Caco-2 (cell line): ENCODE measurements at regions not wholly inside any gene's neighbourhood (a gene's known extent, or its start where the extent isn't known, plus 50 kb on each side); places are given as distances from the start of the nearest gene placed in this dataset.

ENCODE experiments used
- BruUV-seq: library from RNA; stranded (reverse); fragments of 400-500 nt; replicated peaks from 2 replicates; lab custom pipeline; 2021; lab: Mats Ljungman, UMichigan
- CTCF ChIA-PET: fragments of 300-600 bp; sonication (Branson Sonifier 250); formaldehyde crosslinking; loops from one replicate; lab custom pipeline; 2022; ENCODE audit warnings: antibody characterized with exemption; lab: Charles Lee
- POLR2A ChIA-PET: fragments of 300-600 bp; sonication (Branson Sonifier 250); formaldehyde crosslinking; loops from one replicate; lab custom pipeline; 2022; ENCODE audit warnings: antibody characterized with exemption; lab: Charles Lee
- DNase-seq, 2 experiments: peaks; one replicate each; pipeline versions ENCODE4 v3.0.0 to v3.0.0-alpha.2; 2020 to 2022
- H3K27me3 ChIP-seq: replicated peaks from 2 replicates; pipeline ENCODE4 v1.6.0; 2011; ENCODE audit warnings: low read length; ENCODE audit not compliant: control insufficient read depth, insufficient read depth
- H3K36me3 ChIP-seq: 2 replicates; pipeline ENCODE4 v1.5.1; 2011; ENCODE audit warnings: low read length; ENCODE audit not compliant: control insufficient read depth, insufficient read depth
- H3K4me1 ChIP-seq: fragments of 250-450 bp; sonication (Bioruptor Pico); 2 replicates; pipeline ENCODE4 v1.5.1; 2020; ENCODE audit warnings: mild to moderate bottlenecking
- H3K4me3 ChIP-seq: 2 replicates; pipeline ENCODE4 v1.5.1; 2011; ENCODE audit warnings: low read depth, mild to moderate bottlenecking, control low read depth, low read length
- H3K9me3 ChIP-seq: fragments of 250-450 bp; sonication (Bioruptor Pico); 2 replicates; pipeline ENCODE4 v1.5.1; 2020; ENCODE audit warnings: mild to moderate bottlenecking, moderate library complexity
- H3K27ac Mint-ChIP-seq: one replicate; pipeline ENCODE4 v1.8.0; 2022; ENCODE audit warnings: mixed read lengths; ENCODE audit not compliant: unreplicated experiment
- H3K27me3 Mint-ChIP-seq: one replicate; pipeline ENCODE4 v1.8.0; 2022; ENCODE audit warnings: mixed read lengths; ENCODE audit not compliant: insufficient read depth, unreplicated experiment
- H3K36me3 Mint-ChIP-seq: one replicate; pipeline ENCODE4 v1.8.0; 2022; ENCODE audit warnings: mild to moderate bottlenecking, mixed read lengths; ENCODE audit not compliant: insufficient read depth, unreplicated experiment
- H3K4me1 Mint-ChIP-seq: one replicate; pipeline ENCODE4 v1.8.0; 2022; ENCODE audit warnings: low read depth, mixed read lengths; ENCODE audit not compliant: unreplicated experiment
- H3K4me3 Mint-ChIP-seq: one replicate; pipeline ENCODE4 v1.8.0; 2022; ENCODE audit warnings: mild to moderate bottlenecking, moderate library complexity, mixed read lengths; ENCODE audit not compliant: unreplicated experiment
- H3K9me3 Mint-ChIP-seq: one replicate; pipeline ENCODE4 v1.8.0; 2022; ENCODE audit warnings: mixed read lengths; ENCODE audit not compliant: unreplicated experiment
- intact Hi-C: fragments of 100-400 bp; cut with micrococcal nuclease; formaldehyde crosslinking; loops from one replicate; pipeline ENCODE4 v1.10.0; 2022; ENCODE audit not compliant: unreplicated experiment
- TF ChIP-seq, protein P1 (sequence below), 2 experiments: fragments of 200-600 bp in 1 of 2; IDR thresholded peaks; 1 replicate in 1 of 2; 2 replicates in 1 of 2; pipeline versions ENCODE4 v1.5.1 to v1.8.0; 2011 to 2022; ENCODE audit warnings: antibody characterized with exemption in 1 of 2, control low read depth in 1 of 2, inconsistent platforms in 1 of 2, low read depth in 1 of 2, low read length in 1 of 2, mild to moderate bottlenecking in 1 of 2, moderate library complexity in 1 of 2; ENCODE audit not compliant: insufficient read depth in 1 of 2, severe bottlenecking in 1 of 2, unreplicated experiment in 1 of 2

DNA sequence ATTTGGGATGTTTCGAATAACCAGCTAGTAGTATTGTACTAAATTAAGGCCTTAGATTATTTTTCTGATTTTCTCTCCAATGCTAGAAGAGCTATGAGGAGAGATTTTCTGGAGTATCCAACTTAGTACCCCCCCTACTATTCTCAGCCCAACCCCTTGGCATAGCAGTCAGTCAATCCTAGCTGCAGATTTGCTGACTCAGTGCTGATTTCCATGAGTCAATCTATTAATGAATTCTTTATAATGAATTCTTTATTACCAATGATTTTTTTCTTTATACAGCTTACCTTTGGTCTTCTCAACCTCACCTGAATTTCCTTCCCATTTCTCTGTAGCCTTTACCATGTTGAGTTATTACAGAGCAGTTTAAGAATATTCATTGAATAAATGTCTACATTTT lies 192.8 kb upstream of the ETAA1 start:
- H3K27me3 Mint-ChIP-seq: peaks cover 3% of the 10 kb centered on the region
- Histone ChIP-seq H3K36me3 (no peaks in the 10 kb centered on the region), H3K4me1 (no peaks in the 10 kb centered on the region), H3K9me3 (no peaks in the 10 kb centered on the region), H3K4me3 (no peak overlapping the region), H3K27me3 (no peaks in the 10 kb centered on the region)
- POLR2A ChIA-PET: no interaction called here
- intact Hi-C loops: no loop called here
- CTCF ChIA-PET: no interaction called here
- no peaks in the 10 kb centered on the region for H3K36me3 Mint-ChIP-seq
- H3K4me3 Mint-ChIP-seq: no peak overlapping the region
- no peaks in the 10 kb centered on the region for H3K4me1 Mint-ChIP-seq
- H3K27ac Mint-ChIP-seq: no peak overlapping the region
- no peak for DNase-seq
- no peaks in the 10 kb centered on the region for H3K9me3 Mint-ChIP-seq
- TF ChIP-seq, protein P1, sequence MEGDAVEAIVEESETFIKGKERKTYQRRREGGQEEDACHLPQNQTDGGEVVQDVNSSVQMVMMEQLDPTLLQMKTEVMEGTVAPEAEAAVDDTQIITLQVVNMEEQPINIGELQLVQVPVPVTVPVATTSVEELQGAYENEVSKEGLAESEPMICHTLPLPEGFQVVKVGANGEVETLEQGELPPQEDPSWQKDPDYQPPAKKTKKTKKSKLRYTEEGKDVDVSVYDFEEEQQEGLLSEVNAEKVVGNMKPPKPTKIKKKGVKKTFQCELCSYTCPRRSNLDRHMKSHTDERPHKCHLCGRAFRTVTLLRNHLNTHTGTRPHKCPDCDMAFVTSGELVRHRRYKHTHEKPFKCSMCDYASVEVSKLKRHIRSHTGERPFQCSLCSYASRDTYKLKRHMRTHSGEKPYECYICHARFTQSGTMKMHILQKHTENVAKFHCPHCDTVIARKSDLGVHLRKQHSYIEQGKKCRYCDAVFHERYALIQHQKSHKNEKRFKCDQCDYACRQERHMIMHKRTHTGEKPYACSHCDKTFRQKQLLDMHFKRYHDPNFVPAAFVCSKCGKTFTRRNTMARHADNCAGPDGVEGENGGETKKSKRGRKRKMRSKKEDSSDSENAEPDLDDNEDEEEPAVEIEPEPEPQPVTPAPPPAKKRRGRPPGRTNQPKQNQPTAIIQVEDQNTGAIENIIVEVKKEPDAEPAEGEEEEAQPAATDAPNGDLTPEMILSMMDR (IDR thresholded peaks at IDR 0.05; ENCODE audit: insufficient read depth in 1 of 2, low read depth in 1 of 2, low read length in 1 of 2, severe bottlenecking in 1 of 2, unreplicated experiment in 1 of 2): no peak
- no TSS peak for BruUV-seq

- no peaks in the 10 kb centered on the region for H3K36me3 Mint-ChIP-seq
- no peaks in the 10 kb centered on the region for H3K36me3 ChIP-seq
- H3K9me3 Mint-ChIP-seq: no peaks in the 10 kb centered on the region
- no peak overlapping the region for H3K27ac Mint-ChIP-seq
- TF ChIP-seq, protein P1 (IDR thresholded peaks at IDR 0.05; ENCODE audit: insufficient read depth in 1 of 2, low read depth in 1 of 2, low read length in 1 of 2, severe bottlenecking in 1 of 2, unreplicated experiment in 1 of 2): no peak
- POLR2A ChIA-PET: no interaction called here
- no peak overlapping the region for H3K4me3 ChIP-seq
- no peak for DNase-seq
- H3K4me1 Mint-ChIP-seq: no peaks in the 10 kb centered on the region
- CTCF ChIA-PET: no interaction called here
- no peaks in the 10 kb centered on the region for H3K27me3 ChIP-seq
- H3K4me3 Mint-ChIP-seq: no peak overlapping the region
- H3K9me3 ChIP-seq: no peaks in the 10 kb centered on the region
- H3K27me3 Mint-ChIP-seq: no peaks in the 10 kb centered on the region
- intact Hi-C loops: no loop called here
- no TSS peak for BruUV-seq
- H3K4me1 ChIP-seq: no peaks in the 10 kb centered on the region
Observed at GRCh38 chr2:67208887-67209500, 188.1 kb upstream of the ETAA1 start.

- Mint-ChIP-seq H3K27me3 (no peaks in the 10 kb centered on the region), H3K9me3 (no peaks in the 10 kb centered on the region), H3K4me1 (no peaks in the 10 kb centered on the region), H3K4me3 (no peak overlapping the region), H3K27ac (no peak overlapping the region), H3K36me3 (no peaks in the 10 kb centered on the region)
- no peaks in the 10 kb centered on the region for H3K9me3 ChIP-seq
- H3K4me1 ChIP-seq: no peaks in the 10 kb centered on the region
- no peaks in the 10 kb centered on the region for H3K27me3 ChIP-seq
- ChIA-PET POLR2A (no interaction called here), CTCF (no interaction called here)
- intact Hi-C loops: no loop called here
- H3K36me3 ChIP-seq: no peaks in the 10 kb centered on the region
- DNase-seq: no peak
- TF ChIP-seq, protein P1 (IDR thresholded peaks at IDR 0.05; ENCODE audit: insufficient read depth in 1 of 2, low read depth in 1 of 2, low read length in 1 of 2, severe bottlenecking in 1 of 2, unreplicated experiment in 1 of 2): no peak
- no TSS peak for BruUV-seq
- H3K4me3 ChIP-seq: no peak overlapping the region
Observed at GRCh38 chr2:67210430-67210829, 186.7 kb upstream of the ETAA1 start.
